Liver (tissue), 8 donors: ENCODE measurements at regions not wholly inside any gene's neighbourhood (a gene's known extent, or its start where the extent isn't known, plus 50 kb on each side); places are given as distances from the start of the nearest gene placed in this dataset.

Experiments used
- DNase-seq: peaks from one replicate; pipeline ENCODE4 v3.0.0-alpha.2; 2017; ENCODE audit warnings: low spot score
- H3K27ac ChIP-seq, 2 donors: one replicate each; pipeline ENCODE4 v1.7.0; 2013; ENCODE audit warnings: inconsistent platforms in 2 of 2, low read length in 2 of 2, control low read depth in 1 of 2, low read depth in 1 of 2, mild to moderate bottlenecking in 1 of 2
- H3K27me3 ChIP-seq, 4 donors: one replicate each; pipeline versions ENCODE4 v1.6.1 to v1.7.0; 2013; ENCODE audit warnings: low read length in 3 of 4, inconsistent platforms in 1 of 4, mild to moderate bottlenecking in 1 of 4, moderate library complexity in 1 of 4; ENCODE audit not compliant: control insufficient read depth in 4 of 4, insufficient read depth in 4 of 4
- H3K36me3 ChIP-seq, 4 donors: one replicate each; pipeline versions ENCODE4 v1.6.1 to v1.7.0; 2013; ENCODE audit warnings: low read length in 3 of 4, mild to moderate bottlenecking in 3 of 4, low read depth in 1 of 4, moderate library complexity in 1 of 4; ENCODE audit not compliant: control insufficient read depth in 4 of 4, insufficient read depth in 3 of 4
- H3K4me1 ChIP-seq, 4 donors: one replicate each; pipeline versions ENCODE4 v1.6.1 to v1.7.0; 2013; ENCODE audit warnings: low read length in 3 of 4, mild to moderate bottlenecking in 3 of 4, moderate library complexity in 1 of 4; ENCODE audit not compliant: control insufficient read depth in 4 of 4, insufficient read depth in 4 of 4
- H3K4me3 ChIP-seq, 3 donors: one replicate each; pipeline versions ENCODE4 v1.6.1 to v1.7.0; 2013; ENCODE audit warnings: low read length in 3 of 3, control low read depth in 1 of 3, low read depth in 1 of 3, mild to moderate bottlenecking in 1 of 3
- H3K9ac ChIP-seq, 2 donors: one replicate each; pipeline ENCODE4 v1.7.0; 2013; ENCODE audit warnings: low read length in 2 of 2, mild to moderate bottlenecking in 2 of 2, moderate library complexity in 2 of 2, control low read depth in 1 of 2, low read depth in 1 of 2
- H3K9me3 ChIP-seq, 4 donors: one replicate each; pipeline versions ENCODE4 v1.6.1 to v1.7.0; 2013; ENCODE audit warnings: low read length in 3 of 4; ENCODE audit not compliant: control insufficient read depth in 4 of 4
- EGR1 ChIP-seq, 2 donors: IDR thresholded peaks; 2 replicates each; pipeline ENCODE4 v1.6.1; 2016 to 2018; ENCODE audit warnings: antibody characterized with exemption in 2 of 2, low read depth in 2 of 2
- FOXA1 ChIP-seq: IDR thresholded peaks from 2 replicates; pipeline ENCODE4 v1.6.1; 2016; ENCODE audit warnings: antibody characterized with exemption
- FOXA2 ChIP-seq: IDR thresholded peaks from 2 replicates; pipeline ENCODE4 v1.6.1; 2016; ENCODE audit warnings: antibody characterized with exemption
- GABPA ChIP-seq, 2 donors: IDR thresholded peaks in 1 of 2; conservative IDR thresholded peaks in 1 of 2; 2 replicates each; pipeline ENCODE4 v1.6.1; 2016; ENCODE audit warnings: antibody characterized with exemption in 2 of 2, mild to moderate bottlenecking in 1 of 2, moderate library complexity in 1 of 2
- JUND ChIP-seq, 2 donors: IDR thresholded peaks; 2 replicates each; pipeline ENCODE4 v1.6.1; 2016; ENCODE audit warnings: antibody characterized with exemption in 2 of 2
- NR2F2 ChIP-seq: IDR thresholded peaks from 2 replicates; pipeline ENCODE4 v1.6.1; 2016; ENCODE audit warnings: antibody characterized with exemption
- RAD21 ChIP-seq, 2 donors: IDR thresholded peaks; 2 replicates each; pipeline ENCODE4 v1.6.1; 2016; ENCODE audit warnings: antibody characterized with exemption in 2 of 2, mild to moderate bottlenecking in 2 of 2
- RXRA ChIP-seq, 2 donors: IDR thresholded peaks; 2 replicates each; pipeline ENCODE4 v1.6.1; 2017 to 2018; ENCODE audit warnings: antibody characterized with exemption in 2 of 2, mild to moderate bottlenecking in 1 of 2
- SP1 ChIP-seq: IDR thresholded peaks from 2 replicates; pipeline ENCODE4 v1.6.1; 2018; ENCODE audit warnings: antibody characterized with exemption, mild to moderate bottlenecking
- TAF1 ChIP-seq: conservative IDR thresholded peaks from 2 replicates; pipeline ENCODE4 v1.6.1; 2016; ENCODE audit warnings: antibody characterized with exemption, mild to moderate bottlenecking
- WGBS: extraction: QIAGEN DNeasy Blood & Tissue Kit; methylation state at CpG from one replicate; pipeline ENCODE4 v1.1.7; 2013; 5-methylcytosine and 5-hydroxymethylcytosine counted together
- TF ChIP-seq, protein P1 (sequence below): fragments of 150-350 bp; IDR thresholded peaks from 2 replicates; pipeline ENCODE4 v1.5.1; 2017; ENCODE audit warnings: improper control_type of control experiment, low read depth, low read length; ENCODE audit not compliant: missing input control
- TF ChIP-seq, protein P2 (sequence below): IDR thresholded peaks from 2 replicates; pipeline ENCODE4 v1.6.1; 2016; ENCODE audit warnings: antibody characterized with exemption
- TF ChIP-seq, protein P3 (sequence below): IDR thresholded peaks from 2 replicates; pipeline ENCODE4 v1.6.1; 2016; ENCODE audit warnings: antibody characterized with exemption, mild to moderate bottlenecking
- TF ChIP-seq, protein P4 (sequence below): IDR thresholded peaks from 2 replicates; pipeline ENCODE4 v1.6.1; 2016; ENCODE audit warnings: antibody characterized with exemption
- donor health status: healthy.
- donor health status: healthy.
- donor health status: healthy.
- donor health status: healthy.
- donor health status: healthy.

DNA sequence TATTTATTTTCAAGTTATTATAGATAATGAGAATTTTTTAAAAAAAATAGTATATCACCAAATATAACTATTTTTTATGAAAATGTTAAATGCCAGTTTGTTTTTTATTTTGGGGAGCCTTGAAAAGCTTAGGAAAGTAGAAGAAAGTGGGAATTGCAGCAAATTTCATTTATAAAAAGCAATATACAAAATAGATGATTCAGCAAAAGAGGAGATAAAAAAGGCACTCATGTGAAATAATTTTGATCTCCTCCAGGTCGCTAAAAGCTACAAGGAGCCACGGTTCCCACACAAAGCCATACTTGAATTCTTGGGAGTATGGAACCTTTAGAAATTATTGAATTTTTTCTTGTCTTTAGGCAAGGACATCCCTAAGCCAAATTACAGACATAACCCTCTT lies 625.0 kb upstream of the SGO1 start:
- DNase-seq = no peak
- TF ChIP-seq RAD21 (IDR thresholded peaks at IDR 0.05) (no peak), NR2F2 (no peak), SP1 (no peak), FOXA2 (no peak), FOXA1 (no peak), TAF1 (no peak), JUND (IDR thresholded peaks at IDR 0.05) (no peak)
- TF ChIP-seq, protein P1, sequence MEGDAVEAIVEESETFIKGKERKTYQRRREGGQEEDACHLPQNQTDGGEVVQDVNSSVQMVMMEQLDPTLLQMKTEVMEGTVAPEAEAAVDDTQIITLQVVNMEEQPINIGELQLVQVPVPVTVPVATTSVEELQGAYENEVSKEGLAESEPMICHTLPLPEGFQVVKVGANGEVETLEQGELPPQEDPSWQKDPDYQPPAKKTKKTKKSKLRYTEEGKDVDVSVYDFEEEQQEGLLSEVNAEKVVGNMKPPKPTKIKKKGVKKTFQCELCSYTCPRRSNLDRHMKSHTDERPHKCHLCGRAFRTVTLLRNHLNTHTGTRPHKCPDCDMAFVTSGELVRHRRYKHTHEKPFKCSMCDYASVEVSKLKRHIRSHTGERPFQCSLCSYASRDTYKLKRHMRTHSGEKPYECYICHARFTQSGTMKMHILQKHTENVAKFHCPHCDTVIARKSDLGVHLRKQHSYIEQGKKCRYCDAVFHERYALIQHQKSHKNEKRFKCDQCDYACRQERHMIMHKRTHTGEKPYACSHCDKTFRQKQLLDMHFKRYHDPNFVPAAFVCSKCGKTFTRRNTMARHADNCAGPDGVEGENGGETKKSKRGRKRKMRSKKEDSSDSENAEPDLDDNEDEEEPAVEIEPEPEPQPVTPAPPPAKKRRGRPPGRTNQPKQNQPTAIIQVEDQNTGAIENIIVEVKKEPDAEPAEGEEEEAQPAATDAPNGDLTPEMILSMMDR = no peak
- TF ChIP-seq, protein P2, sequence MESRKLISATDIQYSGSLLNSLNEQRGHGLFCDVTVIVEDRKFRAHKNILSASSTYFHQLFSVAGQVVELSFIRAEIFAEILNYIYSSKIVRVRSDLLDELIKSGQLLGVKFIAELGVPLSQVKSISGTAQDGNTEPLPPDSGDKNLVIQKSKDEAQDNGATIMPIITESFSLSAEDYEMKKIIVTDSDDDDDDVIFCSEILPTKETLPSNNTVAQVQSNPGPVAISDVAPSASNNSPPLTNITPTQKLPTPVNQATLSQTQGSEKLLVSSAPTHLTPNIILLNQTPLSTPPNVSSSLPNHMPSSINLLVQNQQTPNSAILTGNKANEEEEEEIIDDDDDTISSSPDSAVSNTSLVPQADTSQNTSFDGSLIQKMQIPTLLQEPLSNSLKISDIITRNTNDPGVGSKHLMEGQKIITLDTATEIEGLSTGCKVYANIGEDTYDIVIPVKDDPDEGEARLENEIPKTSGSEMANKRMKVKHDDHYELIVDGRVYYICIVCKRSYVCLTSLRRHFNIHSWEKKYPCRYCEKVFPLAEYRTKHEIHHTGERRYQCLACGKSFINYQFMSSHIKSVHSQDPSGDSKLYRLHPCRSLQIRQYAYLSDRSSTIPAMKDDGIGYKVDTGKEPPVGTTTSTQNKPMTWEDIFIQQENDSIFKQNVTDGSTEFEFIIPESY = no peak
- peaks cover 0 to 2% (median 0%) of the 10 kb centered on the region in 4 donors for H3K9me3 ChIP-seq
- no peaks in the 10 kb centered on the region for H3K4me1 ChIP-seq
- WGBS = 78% methylated on average over 2 of the region's 2 CpGs
- no peaks in the 10 kb centered on the region for H3K27me3 ChIP-seq
- no peak overlapping the region for H3K9ac ChIP-seq
- H3K27ac ChIP-seq = no peak overlapping the region
- no peaks in the 10 kb centered on the region for H3K36me3 ChIP-seq
- no peak overlapping the region for H3K4me3 ChIP-seq

DNA sequence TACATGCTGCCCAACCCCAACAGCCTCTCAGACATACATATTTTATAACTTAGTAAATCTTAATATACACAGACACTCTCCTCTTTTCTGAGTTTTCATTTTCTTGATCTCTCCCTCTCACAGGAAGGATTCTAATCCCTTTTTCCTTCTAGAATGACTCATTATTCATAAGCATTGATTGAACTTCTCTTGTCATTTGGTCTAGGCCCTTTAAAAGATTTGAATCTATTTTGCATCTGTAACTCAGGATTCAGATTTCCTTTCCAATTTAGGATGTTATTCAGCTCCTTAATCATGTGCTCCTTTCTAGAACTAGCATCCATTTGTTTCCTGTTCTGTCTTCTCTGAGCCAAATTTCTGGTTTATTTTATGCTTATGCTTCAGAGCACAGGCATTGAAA lies 624.5 kb upstream of the SGO1 start:
- no peak for DNase-seq
- Histone ChIP-seq H3K27ac (no peak overlapping the region), H3K36me3 (no peaks in the 10 kb centered on the region), H3K9me3 (peaks cover 0 to 2% (median 0%) of the 10 kb centered on the region in 4 donors), H3K27me3 (no peaks in the 10 kb centered on the region), H3K9ac (no peak overlapping the region), H3K4me3 (no peak overlapping the region), H3K4me1 (no peaks in the 10 kb centered on the region)
- no peak for TF ChIP-seq TAF1
- TF ChIP-seq, protein P3, sequence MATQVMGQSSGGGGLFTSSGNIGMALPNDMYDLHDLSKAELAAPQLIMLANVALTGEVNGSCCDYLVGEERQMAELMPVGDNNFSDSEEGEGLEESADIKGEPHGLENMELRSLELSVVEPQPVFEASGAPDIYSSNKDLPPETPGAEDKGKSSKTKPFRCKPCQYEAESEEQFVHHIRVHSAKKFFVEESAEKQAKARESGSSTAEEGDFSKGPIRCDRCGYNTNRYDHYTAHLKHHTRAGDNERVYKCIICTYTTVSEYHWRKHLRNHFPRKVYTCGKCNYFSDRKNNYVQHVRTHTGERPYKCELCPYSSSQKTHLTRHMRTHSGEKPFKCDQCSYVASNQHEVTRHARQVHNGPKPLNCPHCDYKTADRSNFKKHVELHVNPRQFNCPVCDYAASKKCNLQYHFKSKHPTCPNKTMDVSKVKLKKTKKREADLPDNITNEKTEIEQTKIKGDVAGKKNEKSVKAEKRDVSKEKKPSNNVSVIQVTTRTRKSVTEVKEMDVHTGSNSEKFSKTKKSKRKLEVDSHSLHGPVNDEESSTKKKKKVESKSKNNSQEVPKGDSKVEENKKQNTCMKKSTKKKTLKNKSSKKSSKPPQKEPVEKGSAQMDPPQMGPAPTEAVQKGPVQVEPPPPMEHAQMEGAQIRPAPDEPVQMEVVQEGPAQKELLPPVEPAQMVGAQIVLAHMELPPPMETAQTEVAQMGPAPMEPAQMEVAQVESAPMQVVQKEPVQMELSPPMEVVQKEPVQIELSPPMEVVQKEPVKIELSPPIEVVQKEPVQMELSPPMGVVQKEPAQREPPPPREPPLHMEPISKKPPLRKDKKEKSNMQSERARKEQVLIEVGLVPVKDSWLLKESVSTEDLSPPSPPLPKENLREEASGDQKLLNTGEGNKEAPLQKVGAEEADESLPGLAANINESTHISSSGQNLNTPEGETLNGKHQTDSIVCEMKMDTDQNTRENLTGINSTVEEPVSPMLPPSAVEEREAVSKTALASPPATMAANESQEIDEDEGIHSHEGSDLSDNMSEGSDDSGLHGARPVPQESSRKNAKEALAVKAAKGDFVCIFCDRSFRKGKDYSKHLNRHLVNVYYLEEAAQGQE = no peak
- TF ChIP-seq EGR1 (IDR thresholded peaks at IDR 0.05; ENCODE audit: low read depth in 2 of 2) = no peak
- TF ChIP-seq RAD21 (IDR thresholded peaks at IDR 0.05) = no peak
- no peak for TF ChIP-seq SP1
- no peak for TF ChIP-seq RXRA (IDR thresholded peaks at IDR 0.05)
- no peak for TF ChIP-seq FOXA2
- TF ChIP-seq, protein P1 = no peak
- no peak for TF ChIP-seq GABPA (IDR thresholded peaks at IDR 0.05 in 1 of 2, conservative IDR thresholded peaks at IDR 0.05 in 1 of 2)
- TF ChIP-seq, protein P2 = no peak
- TF ChIP-seq, protein P4, sequence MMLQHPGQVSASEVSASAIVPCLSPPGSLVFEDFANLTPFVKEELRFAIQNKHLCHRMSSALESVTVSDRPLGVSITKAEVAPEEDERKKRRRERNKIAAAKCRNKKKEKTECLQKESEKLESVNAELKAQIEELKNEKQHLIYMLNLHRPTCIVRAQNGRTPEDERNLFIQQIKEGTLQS = no peak
- no peak for TF ChIP-seq NR2F2
- TF ChIP-seq JUND (IDR thresholded peaks at IDR 0.05) = no peak
